ENCODE measurements at regions not wholly inside any gene's neighbourhood (a gene's known extent, or its start where the extent isn't known, plus 50 kb on each side); places are given as distances from the start of the nearest gene placed in this dataset.
A peak's percentile ranks its signal among the peaks of the same experiment; 100 is the strongest.

- peaks cover 0 to 4% (median 0%) of the 10 kb centered on the region in 3 donors for H3K4me1 ChIP-seq (ENCODE audit: control insufficient read depth in 3 of 3, insufficient read depth in 3 of 3, low read length in 3 of 3)
- H3K27ac ChIP-seq (ENCODE audit: low read depth, low read length), result no peak overlapping the region
- H3K36me3 ChIP-seq (ENCODE audit: control insufficient read depth in 3 of 3, insufficient read depth in 3 of 3, low read length in 3 of 3), result no peaks in the 10 kb centered on the region
- H3K9ac ChIP-seq (ENCODE audit: low read depth in 1 of 3, low read length in 3 of 3), result no peak overlapping the region
- H3K27me3 ChIP-seq (ENCODE audit: control insufficient read depth in 3 of 3, insufficient read depth in 3 of 3, low read length in 3 of 3), result peaks cover 0 to 52% (median 29%) of the 10 kb centered on the region in 3 donors
- H3K9me3 ChIP-seq (ENCODE audit: control insufficient read depth in 3 of 3, low read length in 3 of 3), result no peaks in the 10 kb centered on the region
- no peak overlapping the region for H3K4me3 ChIP-seq (ENCODE audit: low read length in 3 of 3)
These were observed 353.8 kb downstream of the PREX1 start for GRCh38 chr20:48474022-48474421.

GRCh38 chr20:48471759-48472408, 355.9 kb downstream of the PREX1 start:
- H3K9me3 ChIP-seq (ENCODE audit: control insufficient read depth in 3 of 3, low read length in 3 of 3), result no peaks in the 10 kb centered on the region
- no peaks in the 10 kb centered on the region for H3K36me3 ChIP-seq (ENCODE audit: control insufficient read depth in 3 of 3, insufficient read depth in 3 of 3, low read length in 3 of 3)
- H3K4me1 ChIP-seq (ENCODE audit: control insufficient read depth in 3 of 3, insufficient read depth in 3 of 3, low read length in 3 of 3), result peaks cover 0 to 4% (median 0%) of the 10 kb centered on the region in 3 donors
- H3K27ac ChIP-seq (ENCODE audit: low read depth, low read length), result no peak overlapping the region
- no peak overlapping the region for H3K9ac ChIP-seq (ENCODE audit: low read depth in 1 of 3, low read length in 3 of 3)
- H3K4me3 ChIP-seq (ENCODE audit: low read length in 3 of 3), result no peak overlapping the region
- H3K27me3 ChIP-seq (ENCODE audit: control insufficient read depth in 3 of 3, insufficient read depth in 3 of 3, low read length in 3 of 3), result peaks cover 0 to 37% (median 28%) of the 10 kb centered on the region in 3 donors

- peaks cover 0 to 31% (median 28%) of the 10 kb centered on the region in 3 donors for H3K27me3 ChIP-seq (ENCODE audit: control insufficient read depth in 3 of 3, insufficient read depth in 3 of 3, low read length in 3 of 3)
- no peaks in the 10 kb centered on the region for H3K36me3 ChIP-seq (ENCODE audit: control insufficient read depth in 3 of 3, insufficient read depth in 3 of 3, low read length in 3 of 3)
- peaks cover 0 to 4% (median 0%) of the 10 kb centered on the region in 3 donors for H3K4me1 ChIP-seq (ENCODE audit: control insufficient read depth in 3 of 3, insufficient read depth in 3 of 3, low read length in 3 of 3)
- no peaks in the 10 kb centered on the region for H3K9me3 ChIP-seq (ENCODE audit: control insufficient read depth in 3 of 3, low read length in 3 of 3)
- no peak overlapping the region for H3K4me3 ChIP-seq (ENCODE audit: low read length in 3 of 3)
- H3K9ac ChIP-seq (ENCODE audit: low read depth in 1 of 3, low read length in 3 of 3), result no peak overlapping the region
- no peak overlapping the region for H3K27ac ChIP-seq (ENCODE audit: low read depth, low read length)
These were observed 356.6 kb downstream of the PREX1 start for GRCh38 chr20:48471176-48471575.

GRCh38 chr20:48470141-48470540, 357.7 kb downstream of the PREX1 start:
- no peak overlapping the region for H3K9ac ChIP-seq (ENCODE audit: low read depth in 1 of 3, low read length in 3 of 3)
- H3K4me1 ChIP-seq (ENCODE audit: control insufficient read depth in 3 of 3, insufficient read depth in 3 of 3, low read length in 3 of 3), result peaks cover 0 to 4% (median 0%) of the 10 kb centered on the region in 3 donors
- peaks cover 0 to 27% (median 24%) of the 10 kb centered on the region in 3 donors for H3K27me3 ChIP-seq (ENCODE audit: control insufficient read depth in 3 of 3, insufficient read depth in 3 of 3, low read length in 3 of 3)
- H3K36me3 ChIP-seq (ENCODE audit: control insufficient read depth in 3 of 3, insufficient read depth in 3 of 3, low read length in 3 of 3), result no peaks in the 10 kb centered on the region
- no peak overlapping the region for H3K27ac ChIP-seq (ENCODE audit: low read depth, low read length)
- no peak overlapping the region for H3K4me3 ChIP-seq (ENCODE audit: low read length in 3 of 3)
- H3K9me3 ChIP-seq (ENCODE audit: control insufficient read depth in 3 of 3, low read length in 3 of 3), result no peaks in the 10 kb centered on the region

GRCh38 chr20:48469026-48469425, 358.8 kb downstream of the PREX1 start:
- no peak overlapping the region for H3K27ac ChIP-seq (ENCODE audit: low read depth, low read length)
- H3K4me3 ChIP-seq (ENCODE audit: low read length in 3 of 3), result no peak overlapping the region
- H3K27me3 ChIP-seq (ENCODE audit: control insufficient read depth in 3 of 3, insufficient read depth in 3 of 3, low read length in 3 of 3), result peaks cover 0 to 25% (median 17%) of the 10 kb centered on the region in 3 donors
- H3K36me3 ChIP-seq (ENCODE audit: control insufficient read depth in 3 of 3, insufficient read depth in 3 of 3, low read length in 3 of 3), result no peaks in the 10 kb centered on the region
- no peak overlapping the region for H3K9ac ChIP-seq (ENCODE audit: low read depth in 1 of 3, low read length in 3 of 3)
- H3K4me1 ChIP-seq (ENCODE audit: control insufficient read depth in 3 of 3, insufficient read depth in 3 of 3, low read length in 3 of 3), result peaks cover 0 to 4% (median 3%) of the 10 kb centered on the region in 3 donors
- no peaks in the 10 kb centered on the region for H3K9me3 ChIP-seq (ENCODE audit: control insufficient read depth in 3 of 3, low read length in 3 of 3)

- peaks cover 0 to 20% (median 15%) of the 10 kb centered on the region in 3 donors for H3K27me3 ChIP-seq (ENCODE audit: control insufficient read depth in 3 of 3, insufficient read depth in 3 of 3, low read length in 3 of 3)
- no peaks in the 10 kb centered on the region for H3K36me3 ChIP-seq (ENCODE audit: control insufficient read depth in 3 of 3, insufficient read depth in 3 of 3, low read length in 3 of 3)
- H3K4me3 ChIP-seq (ENCODE audit: low read length in 3 of 3), result no peak overlapping the region
- peaks cover 4 to 8% (median 7%) of the 10 kb centered on the region in 3 donors for H3K4me1 ChIP-seq (ENCODE audit: control insufficient read depth in 3 of 3, insufficient read depth in 3 of 3, low read length in 3 of 3)
- no peak overlapping the region for H3K9ac ChIP-seq (ENCODE audit: low read depth in 1 of 3, low read length in 3 of 3)
- no peak overlapping the region for H3K27ac ChIP-seq (ENCODE audit: low read depth, low read length)
- H3K9me3 ChIP-seq (ENCODE audit: control insufficient read depth in 3 of 3, low read length in 3 of 3), result no peaks in the 10 kb centered on the region
These were observed 359.2 kb downstream of the PREX1 start for GRCh38 chr20:48468571-48468970.

GRCh38 chr20:48467622-48468021, 360.2 kb downstream of the PREX1 start:
- Histone ChIP-seq H3K27ac (ENCODE audit: low read depth, low read length) (no peak overlapping the region), H3K9me3 (ENCODE audit: control insufficient read depth in 3 of 3, low read length in 3 of 3) (no peaks in the 10 kb centered on the region), H3K9ac (ENCODE audit: low read depth in 1 of 3, low read length in 3 of 3) (no peak overlapping the region), H3K4me1 (ENCODE audit: control insufficient read depth in 3 of 3, insufficient read depth in 3 of 3, low read length in 3 of 3) (peaks cover 13 to 17% (median 17%) of the 10 kb centered on the region in 3 donors), H3K4me3 (ENCODE audit: low read length in 3 of 3) (no peak overlapping the region), H3K27me3 (ENCODE audit: control insufficient read depth in 3 of 3, insufficient read depth in 3 of 3, low read length in 3 of 3) (peaks cover 0 to 14% (median 11%) of the 10 kb centered on the region in 3 donors), H3K36me3 (ENCODE audit: control insufficient read depth in 3 of 3, insufficient read depth in 3 of 3, low read length in 3 of 3) (no peaks in the 10 kb centered on the region)

GRCh38 chr20:48465271-48465670, 362.5 kb downstream of the PREX1 start:
- Histone ChIP-seq H3K9ac (ENCODE audit: low read depth in 1 of 3, low read length in 3 of 3) (no peak overlapping the region), H3K27me3 (ENCODE audit: control insufficient read depth in 3 of 3, insufficient read depth in 3 of 3, low read length in 3 of 3) (peaks cover 0 to 11% (median 4%) of the 10 kb centered on the region in 3 donors), H3K4me3 (ENCODE audit: low read length in 3 of 3) (no peak overlapping the region), H3K36me3 (ENCODE audit: control insufficient read depth in 3 of 3, insufficient read depth in 3 of 3, low read length in 3 of 3) (no peaks in the 10 kb centered on the region), H3K9me3 (ENCODE audit: control insufficient read depth in 3 of 3, low read length in 3 of 3) (no peaks in the 10 kb centered on the region), H3K27ac (ENCODE audit: low read depth, low read length) (no peak overlapping the region), H3K4me1 (ENCODE audit: control insufficient read depth in 3 of 3, insufficient read depth in 3 of 3, low read length in 3 of 3) (peaks cover 13 to 19% (median 18%) of the 10 kb centered on the region in 3 donors)

GRCh38 chr20:48463916-48464315, 363.9 kb downstream of the PREX1 start:
- peak overlapping the region in 1 of 3 donors; percentile 52 for H3K4me3 ChIP-seq (ENCODE audit: low read length in 3 of 3)

GRCh38 chr20:48463096-48463720, 364.6 kb downstream of the PREX1 start:
- peak overlapping the region in 1 of 3 donors; percentile 76 for H3K9ac ChIP-seq (ENCODE audit: low read depth in 1 of 3, low read length in 3 of 3)
- peaks cover 13 to 19% (median 18%) of the 10 kb centered on the region in 3 donors for H3K4me1 ChIP-seq (ENCODE audit: control insufficient read depth in 3 of 3, insufficient read depth in 3 of 3, low read length in 3 of 3)
- H3K4me3 ChIP-seq (ENCODE audit: low read length in 3 of 3), result peak overlapping the region in 1 of 3 donors; percentile 52
- peaks cover 2 to 11% (median 5%) of the 10 kb centered on the region in 3 donors for H3K27me3 ChIP-seq (ENCODE audit: control insufficient read depth in 3 of 3, insufficient read depth in 3 of 3, low read length in 3 of 3)
- H3K27ac ChIP-seq (ENCODE audit: low read depth, low read length), result peak overlapping the region; percentile 93
- no peaks in the 10 kb centered on the region for H3K36me3 ChIP-seq (ENCODE audit: control insufficient read depth in 3 of 3, insufficient read depth in 3 of 3, low read length in 3 of 3)
- H3K9me3 ChIP-seq (ENCODE audit: control insufficient read depth in 3 of 3, low read length in 3 of 3), result no peaks in the 10 kb centered on the region

More at GRCh38 chr20:48463916-48464315, 363.9 kb downstream of the PREX1 start:
- Histone ChIP-seq H3K36me3 (ENCODE audit: control insufficient read depth in 3 of 3, insufficient read depth in 3 of 3, low read length in 3 of 3) (no peaks in the 10 kb centered on the region), H3K4me1 (ENCODE audit: control insufficient read depth in 3 of 3, insufficient read depth in 3 of 3, low read length in 3 of 3) (peaks cover 13 to 19% (median 18%) of the 10 kb centered on the region in 3 donors), H3K27me3 (ENCODE audit: control insufficient read depth in 3 of 3, insufficient read depth in 3 of 3, low read length in 3 of 3) (peaks cover 4 to 14% (median 5%) of the 10 kb centered on the region in 3 donors), H3K27ac (ENCODE audit: low read depth, low read length) (peak overlapping the region; percentile 93), H3K9me3 (ENCODE audit: control insufficient read depth in 3 of 3, low read length in 3 of 3) (no peaks in the 10 kb centered on the region), H3K9ac (ENCODE audit: low read depth in 1 of 3, low read length in 3 of 3) (peak overlapping the region in 2 of 3 donors; percentile 25 to 76)
